Caki2 (cell line): ENCODE measurements at regions not wholly inside any gene's neighbourhood (a gene's known extent, or its start where the extent isn't known, plus 50 kb on each side); places are given as distances from the start of the nearest gene placed in this dataset.
"Not testable (repeated sequence)": the region's sequence is repeated elsewhere in the genome, so short reads cannot be mapped to it uniquely, and the experiment has no call there.

Experiments used
- DNase-seq: peaks from one replicate; pipeline ENCODE4 v3.0.0-alpha.2; 2015; ENCODE audit warnings: low read depth
- in situ Hi-C: cut with HindIII; loops from 2 replicates; pipeline ENCODE4 v1.10.0; 2016; ENCODE audit warnings: low sequenced_read_pairs, low pct_unique_long_range_greater_than_20kb, mixed read lengths

- DNase-seq: no peak
- in situ Hi-C loops: no loop called here
These were observed 395.8 kb downstream of the GASK1B start for GRCh38 chr4:157776930-157777528.

DNA sequence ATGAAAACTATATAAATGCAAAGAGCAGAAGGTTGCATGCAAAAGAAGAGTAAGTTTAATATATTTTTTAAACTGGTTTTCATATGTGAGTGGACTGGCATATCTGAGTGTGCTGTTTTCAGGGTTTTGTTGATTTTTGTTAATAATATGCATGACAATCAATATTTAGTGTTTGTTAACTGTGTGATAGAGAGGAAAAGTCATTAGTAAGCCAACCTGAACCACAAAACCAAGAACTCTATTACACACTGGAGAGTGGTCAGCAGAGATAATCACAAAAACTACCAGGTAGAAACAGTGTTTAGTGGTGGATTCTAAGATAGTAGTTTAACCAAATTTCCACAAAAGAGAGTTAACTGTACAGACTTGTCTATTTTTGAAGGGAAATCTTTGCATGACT lies 396.9 kb downstream of the GASK1B start:
- in situ Hi-C loops: no loop called here
- DNase-seq: no peak

DNA sequence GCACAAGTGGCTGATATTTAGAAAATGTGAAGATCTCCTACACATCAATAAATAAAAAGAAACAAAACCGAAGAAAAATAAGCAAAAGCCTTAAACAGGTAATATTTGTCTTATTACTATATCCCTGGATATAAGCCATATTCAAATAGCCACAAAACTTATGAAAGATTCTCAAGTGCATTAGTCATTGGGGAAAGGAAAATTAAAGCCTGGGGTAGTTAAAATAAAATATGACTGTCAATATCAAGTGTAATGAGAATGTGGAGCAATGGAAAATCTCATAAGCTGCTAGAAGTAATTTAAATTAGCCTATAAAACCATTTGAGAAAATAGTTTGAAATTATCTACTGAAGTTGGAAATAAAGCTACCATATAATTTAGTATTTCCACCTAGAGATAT lies 399.9 kb downstream of the GASK1B start:
- DNase-seq: no peak
- in situ Hi-C loops: no loop called here

DNA sequence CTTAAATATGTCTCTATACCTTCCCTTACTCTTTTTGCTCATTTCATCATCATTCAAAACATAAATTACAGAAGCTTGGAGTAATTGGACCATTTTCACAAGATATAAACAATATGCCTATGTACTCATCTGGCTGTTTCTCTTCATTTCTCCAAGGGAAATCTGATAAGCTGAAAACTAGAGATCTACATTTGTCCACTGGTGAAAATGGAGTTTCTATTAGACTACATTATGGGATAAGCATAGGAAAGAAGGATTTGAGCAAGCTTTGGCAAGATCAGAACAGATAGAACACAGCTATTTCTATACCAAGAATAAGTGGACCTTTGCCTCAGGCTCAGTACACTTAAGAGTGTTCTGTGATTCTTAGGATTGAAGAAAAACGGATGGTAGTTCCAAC lies 404.4 kb downstream of the GASK1B start:
- no peak for DNase-seq
- in situ Hi-C loops: no loop called here

GRCh38 chr4:157763490-157763889 lies 409.3 kb downstream of the GASK1B start:
- no peak for DNase-seq
- in situ Hi-C loops: no loop called here

- no peak for DNase-seq
- in situ Hi-C loops: no loop called here
These were observed 418.4 kb downstream of the GASK1B start for GRCh38 chr4:157754410-157754809.

GRCh38 chr4:157751631-157752030 lies 421.2 kb downstream of the GASK1B start:
- no peak for DNase-seq
- in situ Hi-C loops: no loop called here

DNA sequence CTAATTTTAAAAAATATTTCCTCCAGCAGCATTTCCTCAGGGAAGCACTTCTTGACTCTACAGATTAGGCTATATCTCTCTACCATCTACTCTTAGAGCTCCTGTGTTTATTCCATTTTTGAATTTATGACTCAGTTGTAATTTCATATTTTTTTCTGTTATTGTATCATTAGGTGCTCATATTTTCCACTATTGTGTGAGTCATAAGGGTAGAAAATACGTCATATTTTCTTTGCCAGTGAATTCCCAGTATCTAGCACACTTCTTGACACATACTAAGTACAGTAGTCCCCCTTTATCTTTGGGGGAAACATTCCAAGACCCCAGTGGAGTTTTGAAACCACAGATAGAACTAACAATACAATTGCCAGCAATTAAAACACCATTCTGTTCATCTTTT lies 431.2 kb downstream of the GASK1B start:
- no peak for DNase-seq
- in situ Hi-C loops: no loop called here

GRCh38 chr4:157739242-157739641 lies 433.6 kb downstream of the GASK1B start:
- peak; percentile 17 for DNase-seq
- in situ Hi-C loops: no loop called here

DNA sequence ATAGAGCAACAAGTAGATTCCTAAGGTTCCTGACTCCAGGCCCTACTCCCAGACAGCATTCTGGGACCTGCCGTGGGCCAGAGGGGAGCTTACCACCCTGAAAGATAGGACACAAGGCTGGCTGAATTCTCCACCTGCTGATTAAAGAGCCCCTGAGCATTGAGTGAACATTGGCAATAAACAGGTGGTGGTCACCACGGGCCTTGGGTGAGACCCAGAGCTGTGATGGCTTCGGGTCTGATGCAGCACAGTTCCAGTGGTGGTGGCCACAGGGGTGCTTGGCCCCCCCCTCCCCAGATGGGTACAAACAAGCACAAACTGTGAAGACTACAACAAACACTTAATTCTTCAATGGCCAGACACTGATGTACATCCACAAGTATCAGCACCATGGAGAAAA lies 444.6 kb downstream of the GASK1B start:
- no peak for DNase-seq
- in situ Hi-C loops: no loop called here

DNA sequence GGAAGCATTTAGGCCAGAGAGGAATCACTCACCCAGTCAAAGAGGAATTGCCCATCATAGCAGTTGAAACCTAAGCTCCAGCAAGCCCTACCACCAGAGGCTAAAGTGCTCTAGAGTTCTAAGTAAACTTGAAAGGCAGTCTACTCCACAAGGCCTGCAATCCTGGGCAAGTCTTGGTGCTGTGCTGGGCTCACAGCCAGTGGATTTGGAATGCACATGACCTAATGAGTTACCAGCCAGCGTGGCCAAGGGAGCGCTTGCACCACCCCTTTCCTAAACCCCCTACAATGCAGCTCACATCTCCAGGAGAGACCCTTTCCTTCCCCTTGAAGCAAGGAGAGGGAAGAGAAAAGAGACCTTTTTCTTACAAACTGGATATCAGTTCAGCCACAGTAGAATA lies 445.7 kb downstream of the GASK1B start:
- DNase-seq: no peak
- in situ Hi-C loops: no loop called here

- in situ Hi-C loops: no loop called here
- DNase-seq: no peak
These were observed 450.7 kb downstream of the GASK1B start for GRCh38 chr4:157722146-157722545.

DNA sequence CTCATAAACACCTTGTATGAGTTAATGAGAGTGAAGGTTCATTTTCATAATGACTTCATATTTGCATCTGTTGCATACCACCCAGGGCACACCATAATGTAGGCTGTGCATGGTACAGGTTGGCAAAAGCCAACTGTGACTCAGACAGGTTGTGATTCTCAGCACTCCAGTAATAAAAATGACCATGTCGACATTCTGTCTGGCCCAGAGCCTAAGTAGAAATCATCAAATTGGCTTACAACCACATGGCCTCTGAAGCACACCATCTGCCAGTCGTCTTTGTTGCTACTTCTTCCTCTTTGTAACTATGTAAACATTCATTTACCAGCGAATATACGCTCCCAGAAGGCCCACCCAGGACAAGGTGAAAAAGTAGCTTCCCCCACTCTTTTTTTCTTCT lies 459.5 kb downstream of the GASK1B start:
- no peak for DNase-seq
- in situ Hi-C loops: no loop called here

GRCh38 chr4:157706155-157706554 lies 466.7 kb downstream of the GASK1B start:
- DNase-seq: no peak
- in situ Hi-C loops: no loop called here

DNA sequence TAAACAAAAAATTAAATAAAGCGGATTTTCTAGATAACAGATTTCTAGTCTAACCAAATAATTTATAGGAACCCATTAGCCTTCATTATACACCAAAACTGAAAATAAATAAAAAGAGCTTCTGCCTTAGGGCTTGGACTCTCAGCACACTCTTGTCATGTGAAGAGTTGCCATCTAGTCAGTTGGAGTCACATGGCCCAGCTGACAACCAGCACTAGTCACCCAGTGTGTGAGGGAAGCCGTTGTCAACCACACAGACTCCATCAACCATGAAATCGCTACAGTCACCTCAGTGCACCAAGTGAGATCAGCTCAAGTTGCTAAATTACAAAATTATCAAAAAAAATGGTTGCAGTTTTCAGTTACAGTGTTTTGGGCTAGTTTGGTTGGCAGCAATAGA lies 470.0 kb downstream of the GASK1B start:
- no peak for DNase-seq
- in situ Hi-C loops: no loop called here

DNA sequence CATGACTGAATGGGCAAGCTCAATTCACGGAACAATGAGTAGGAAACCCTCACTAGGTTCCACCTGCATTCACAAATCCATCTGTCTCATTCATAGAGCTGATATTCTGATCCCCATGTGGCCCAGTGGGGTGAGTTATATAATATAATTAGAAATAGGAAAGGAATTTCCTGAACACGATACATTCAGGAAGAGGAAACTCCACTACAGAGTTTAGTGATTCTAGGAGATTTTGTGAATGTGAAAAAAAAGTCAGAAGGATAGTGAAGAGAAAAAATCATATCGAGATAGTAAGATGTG lies 471.2 kb downstream of the GASK1B start:
- in situ Hi-C loops: no loop called here

GRCh38 chr4:157700898-157701694 lies 471.7 kb downstream of the GASK1B start:
- in situ Hi-C loops: no loop called here
- no peak for DNase-seq

More for the DNA sequence above, 471.2 kb downstream of the GASK1B start:
- DNase-seq: no peak

GRCh38 chr4:157689476-157689875 lies 468.9 kb downstream of the GRIA2 start:
- no peak for DNase-seq
- in situ Hi-C loops: no loop called here

GRCh38 chr4:157687971-157688370 lies 467.4 kb downstream of the GRIA2 start:
- in situ Hi-C loops: no loop called here
- no peak for DNase-seq

GRCh38 chr4:157679326-157679725 lies 458.8 kb downstream of the GRIA2 start:
- DNase-seq, in situ Hi-C loops: not testable (repeated sequence)
